ENCODE measurements at regions not wholly inside any gene's neighbourhood (a gene's known extent, or its start where the extent isn't known, plus 50 kb on each side); places are given as distances from the start of the nearest gene placed in this dataset.

DNA sequence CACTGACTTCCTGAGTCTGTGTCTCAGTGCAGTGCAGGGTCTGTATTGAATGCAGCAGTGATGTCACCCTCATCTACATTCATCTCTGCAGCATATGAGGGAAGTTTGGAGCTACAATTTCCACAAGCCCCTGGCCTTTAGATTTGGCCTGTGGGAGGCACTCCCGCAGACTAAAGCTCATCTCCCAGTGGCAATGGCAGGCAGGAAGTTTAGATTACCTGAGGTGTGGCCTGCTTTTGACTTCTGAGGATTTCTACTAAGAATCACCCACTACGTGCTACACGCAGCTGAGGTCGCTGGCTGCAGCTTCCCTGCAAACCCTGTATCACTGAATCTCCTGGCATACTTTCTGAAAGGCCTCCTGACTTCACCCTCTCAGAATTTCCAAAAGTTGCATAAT is 202.2 kb upstream of the PRKD1 start:
- TF ChIP-seq, protein P1, sequence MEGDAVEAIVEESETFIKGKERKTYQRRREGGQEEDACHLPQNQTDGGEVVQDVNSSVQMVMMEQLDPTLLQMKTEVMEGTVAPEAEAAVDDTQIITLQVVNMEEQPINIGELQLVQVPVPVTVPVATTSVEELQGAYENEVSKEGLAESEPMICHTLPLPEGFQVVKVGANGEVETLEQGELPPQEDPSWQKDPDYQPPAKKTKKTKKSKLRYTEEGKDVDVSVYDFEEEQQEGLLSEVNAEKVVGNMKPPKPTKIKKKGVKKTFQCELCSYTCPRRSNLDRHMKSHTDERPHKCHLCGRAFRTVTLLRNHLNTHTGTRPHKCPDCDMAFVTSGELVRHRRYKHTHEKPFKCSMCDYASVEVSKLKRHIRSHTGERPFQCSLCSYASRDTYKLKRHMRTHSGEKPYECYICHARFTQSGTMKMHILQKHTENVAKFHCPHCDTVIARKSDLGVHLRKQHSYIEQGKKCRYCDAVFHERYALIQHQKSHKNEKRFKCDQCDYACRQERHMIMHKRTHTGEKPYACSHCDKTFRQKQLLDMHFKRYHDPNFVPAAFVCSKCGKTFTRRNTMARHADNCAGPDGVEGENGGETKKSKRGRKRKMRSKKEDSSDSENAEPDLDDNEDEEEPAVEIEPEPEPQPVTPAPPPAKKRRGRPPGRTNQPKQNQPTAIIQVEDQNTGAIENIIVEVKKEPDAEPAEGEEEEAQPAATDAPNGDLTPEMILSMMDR (IDR thresholded peaks at IDR 0.05), result no peak
- no peak for TF ChIP-seq POLR2A (IDR thresholded peaks at IDR 0.05)
